ENCODE measurements at regions not wholly inside any gene's neighbourhood (a gene's known extent, or its start where the extent isn't known, plus 50 kb on each side); places are given as distances from the start of the nearest gene placed in this dataset.

- ChIA-PET CTCF (no interaction called here), POLR2A (no interaction called here), RAD21 (ENCODE audit: low non-redundant PET in 1 of 2, low total read pairs in 2 of 2, uncharacterized antibody in 2 of 2, unreplicated experiment in 2 of 2) (no interaction called here)
- TF ChIP-seq RAD21 (IDR thresholded peaks at IDR 0.05; ENCODE audit: low read depth) = no peak
- TF ChIP-seq YY1 (IDR thresholded peaks at IDR 0.05; ENCODE audit: extremely low read depth, insufficient replicate concordance, low read depth, low read length) = no peak
- TF ChIP-seq MAX (IDR thresholded peaks at IDR 0.05) = no peak
- TF ChIP-seq SP1 (IDR thresholded peaks at IDR 0.05; ENCODE audit: low read depth) = no peak
- TF ChIP-seq SRF (IDR thresholded peaks at IDR 0.05; ENCODE audit: low read depth) = no peak
- H3K79me2 ChIP-seq (ENCODE audit: insufficient read depth, low read length) = no peaks in the 10 kb centered on the region
- intact Hi-C loops (cut with micrococcal nuclease) = no loop called here
- H3K36me3 ChIP-seq (ENCODE audit: control insufficient read depth in 1 of 2, insufficient read depth in 2 of 2, low read length in 2 of 2) = no peaks in the 10 kb centered on the region
- no peaks in the 10 kb centered on the region for H3K27me3 ChIP-seq (ENCODE audit: insufficient read depth, low read length)
- no peaks in the 10 kb centered on the region for H4K20me1 ChIP-seq (ENCODE audit: insufficient read depth)
- H3K4me1 ChIP-seq (ENCODE audit: control insufficient read depth in 1 of 2, insufficient read depth in 2 of 2, low read length in 2 of 2) = no peaks in the 10 kb centered on the region
- no peak overlapping the region for H2AFZ ChIP-seq (ENCODE audit: low read depth, low read length, poor library complexity, severe bottlenecking)
- DNase-seq (ENCODE audit: low read depth, low spot score) = no peak
- H3K9me2 ChIP-seq (ENCODE audit: insufficient read depth) = no peaks in the 10 kb centered on the region
- no peak overlapping the region for H3K27ac ChIP-seq (ENCODE audit: low read depth, low read length)
- no peak for ATAC-seq
- H3K9me3 ChIP-seq (ENCODE audit: control insufficient read depth in 1 of 2, insufficient read depth in 1 of 2, low read depth in 1 of 2, low read length in 2 of 2) = no peaks in the 10 kb centered on the region
- no TSS peak for BruUV-seq (replicated peaks)
- H3K4me3 ChIP-seq (replicated peaks in 1 of 2; ENCODE audit: low read depth in 1 of 2, low read length in 2 of 2) = no peak overlapping the region
- no peak overlapping the region for H3K4me2 ChIP-seq (ENCODE audit: low read length)
- H3K9ac ChIP-seq (ENCODE audit: low read length) = no peak overlapping the region
Observed at GRCh38 chr3:154022606-154023005, 98.6 kb upstream of the ARHGEF26 start.

- Histone ChIP-seq H3K4me1 (ENCODE audit: control insufficient read depth in 1 of 2, insufficient read depth in 2 of 2, low read length in 2 of 2) (no peaks in the 10 kb centered on the region), H3K79me2 (ENCODE audit: insufficient read depth, low read length) (no peaks in the 10 kb centered on the region), H2AFZ (ENCODE audit: low read depth, low read length, poor library complexity, severe bottlenecking) (no peak overlapping the region), H3K27me3 (ENCODE audit: insufficient read depth, low read length) (no peaks in the 10 kb centered on the region), H3K9me3 (ENCODE audit: control insufficient read depth in 1 of 2, insufficient read depth in 1 of 2, low read depth in 1 of 2, low read length in 2 of 2) (no peaks in the 10 kb centered on the region), H3K9ac (ENCODE audit: low read length) (no peak overlapping the region), H3K27ac (ENCODE audit: low read depth, low read length) (no peak overlapping the region), H4K20me1 (ENCODE audit: insufficient read depth) (no peaks in the 10 kb centered on the region), H3K36me3 (ENCODE audit: control insufficient read depth in 1 of 2, insufficient read depth in 2 of 2, low read length in 2 of 2) (no peaks in the 10 kb centered on the region), H3K9me2 (ENCODE audit: insufficient read depth) (no peaks in the 10 kb centered on the region), H3K4me2 (ENCODE audit: low read length) (no peak overlapping the region), H3K4me3 (replicated peaks in 1 of 2; ENCODE audit: low read depth in 1 of 2, low read length in 2 of 2) (no peak overlapping the region)
- BruUV-seq (replicated peaks) = no TSS peak
- TF ChIP-seq EZH2phosphoT487 (IDR thresholded peaks at IDR 0.05; ENCODE audit: borderline replicate concordance) (no peak), CEBPB (IDR thresholded peaks at IDR 0.05; ENCODE audit: low read depth) (no peak), MAX (IDR thresholded peaks at IDR 0.05) (no peak), REST (IDR thresholded peaks at IDR 0.05; ENCODE audit: low read depth) (no peak), TCF7L2 (IDR thresholded peaks at IDR 0.05; ENCODE audit: borderline replicate concordance, extremely low read depth, insufficient read depth, insufficient read length) (no peak), EZH2 (IDR thresholded peaks at IDR 0.05) (no peak), ELF1 (IDR thresholded peaks at IDR 0.05; ENCODE audit: borderline replicate concordance, low read depth) (no peak), POLR2AphosphoS5 (IDR thresholded peaks at IDR 0.05; ENCODE audit: low read depth, low read length) (no peak), YY1 (IDR thresholded peaks at IDR 0.05; ENCODE audit: extremely low read depth, insufficient replicate concordance, low read depth, low read length) (no peak)
- ATAC-seq (no peak), DNase-seq (ENCODE audit: low read depth, low spot score) (no peak)
- CTCF ChIA-PET = no interaction called here
- RAD21 ChIA-PET (ENCODE audit: low non-redundant PET in 1 of 2, low total read pairs in 2 of 2, uncharacterized antibody in 2 of 2, unreplicated experiment in 2 of 2) = no interaction called here
- POLR2A ChIA-PET = no interaction called here
- intact Hi-C loops (cut with micrococcal nuclease) = no loop called here
Observed at GRCh38 chr3:154023148-154023547, 98.0 kb upstream of the ARHGEF26 start.

All from HCT116 (cell line).